HEK293T (cell line): ENCODE measurements at regions not wholly inside any gene's neighbourhood (a gene's known extent, or its start where the extent isn't known, plus 50 kb on each side); places are given as distances from the start of the nearest gene placed in this dataset.

ENCODE experiments used
- SP1 ChIP-seq: fragments of 450-650 bp; IDR thresholded peaks from 2 replicates; pipeline ENCODE4 v1.6.1; 2017
- SUZ12 ChIP-seq: fragments of 450-650 bp; IDR thresholded peaks from 2 replicates; pipeline ENCODE4 v1.6.1; 2016; ENCODE audit warnings: mild to moderate bottlenecking

- TF ChIP-seq SP1 = no peak
- no peak for TF ChIP-seq SUZ12
These were observed 231.9 kb downstream of the KLF12 start for GRCh38 chr13:73902296-73902695.
